ENCODE measurements at regions not wholly inside any gene's neighbourhood (a gene's known extent, or its start where the extent isn't known, plus 50 kb on each side); places are given as distances from the start of the nearest gene placed in this dataset.

GRCh38 chrX:85506871-85507270 is 127.4 kb upstream of the POF1B start:
- Histone ChIP-seq H3K9me3 (ENCODE audit: low read depth, low read length) (no peaks in the 10 kb centered on the region), H3K4me3 (no peak overlapping the region), H3K27ac (no peak overlapping the region), H3K36me3 (ENCODE audit: insufficient read depth, low read length) (no peaks in the 10 kb centered on the region), H3K9ac (ENCODE audit: insufficient read length) (no peak overlapping the region)
- TF ChIP-seq POLR2AphosphoS5 (IDR thresholded peaks at IDR 0.05; ENCODE audit: borderline replicate concordance, low read depth, low read length) (no peak), EZH2 (IDR thresholded peaks at IDR 0.05) (no peak)
- DNase-seq (ENCODE audit: low read depth, low spot score) = no peak

- TF ChIP-seq FOXP2 (optimal IDR thresholded peaks at IDR 0.05; ENCODE audit: control extremely low read depth, extremely low read length, insufficient read depth) (no peak), EZH2 (IDR thresholded peaks at IDR 0.05) (no peak), POLR2AphosphoS5 (IDR thresholded peaks at IDR 0.05; ENCODE audit: borderline replicate concordance, low read depth, low read length) (no peak)
- no peak overlapping the region for H3K9ac ChIP-seq (ENCODE audit: insufficient read length)
- no peaks in the 10 kb centered on the region for H3K9me3 ChIP-seq (ENCODE audit: low read depth, low read length)
- no peak for DNase-seq (ENCODE audit: low read depth, low spot score)
- H3K27ac ChIP-seq = no peak overlapping the region
- no peak overlapping the region for H3K4me3 ChIP-seq
- H3K36me3 ChIP-seq (ENCODE audit: insufficient read depth, low read length) = no peaks in the 10 kb centered on the region
These were observed 126.3 kb upstream of the POF1B start for GRCh38 chrX:85505801-85506200.

DNA sequence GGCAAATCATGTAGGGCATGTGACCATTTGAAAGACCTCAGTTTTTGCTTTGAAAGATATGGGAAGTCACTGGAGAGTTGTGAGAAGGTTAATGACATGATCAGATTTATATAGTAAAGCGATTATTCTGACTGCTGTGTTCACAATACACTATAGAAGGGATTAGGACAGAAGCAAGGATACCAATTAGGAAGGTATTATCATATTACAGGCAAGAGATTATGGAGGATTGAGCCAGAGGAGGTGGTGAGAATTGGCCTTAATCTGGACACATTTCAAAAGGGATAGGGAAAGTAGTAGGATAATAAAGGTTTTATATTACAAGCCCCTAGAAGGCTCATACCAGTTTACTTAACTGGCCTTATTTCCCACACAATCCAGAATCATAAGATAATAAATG is 124.9 kb upstream of the POF1B start:
- no peak for DNase-seq (ENCODE audit: low read depth, low spot score)
- H3K4me3 ChIP-seq = no peak overlapping the region
- TF ChIP-seq POLR2AphosphoS5 (IDR thresholded peaks at IDR 0.05; ENCODE audit: borderline replicate concordance, low read depth, low read length) (no peak), EZH2 (IDR thresholded peaks at IDR 0.05) (no peak), FOXP2 (optimal IDR thresholded peaks at IDR 0.05; ENCODE audit: control extremely low read depth, extremely low read length, insufficient read depth) (no peak)
- H3K9me3 ChIP-seq (ENCODE audit: low read depth, low read length) = no peaks in the 10 kb centered on the region
- no peak overlapping the region for H3K9ac ChIP-seq (ENCODE audit: insufficient read length)
- no peak overlapping the region for H3K27ac ChIP-seq
- H3K36me3 ChIP-seq (ENCODE audit: insufficient read depth, low read length) = no peaks in the 10 kb centered on the region

DNA sequence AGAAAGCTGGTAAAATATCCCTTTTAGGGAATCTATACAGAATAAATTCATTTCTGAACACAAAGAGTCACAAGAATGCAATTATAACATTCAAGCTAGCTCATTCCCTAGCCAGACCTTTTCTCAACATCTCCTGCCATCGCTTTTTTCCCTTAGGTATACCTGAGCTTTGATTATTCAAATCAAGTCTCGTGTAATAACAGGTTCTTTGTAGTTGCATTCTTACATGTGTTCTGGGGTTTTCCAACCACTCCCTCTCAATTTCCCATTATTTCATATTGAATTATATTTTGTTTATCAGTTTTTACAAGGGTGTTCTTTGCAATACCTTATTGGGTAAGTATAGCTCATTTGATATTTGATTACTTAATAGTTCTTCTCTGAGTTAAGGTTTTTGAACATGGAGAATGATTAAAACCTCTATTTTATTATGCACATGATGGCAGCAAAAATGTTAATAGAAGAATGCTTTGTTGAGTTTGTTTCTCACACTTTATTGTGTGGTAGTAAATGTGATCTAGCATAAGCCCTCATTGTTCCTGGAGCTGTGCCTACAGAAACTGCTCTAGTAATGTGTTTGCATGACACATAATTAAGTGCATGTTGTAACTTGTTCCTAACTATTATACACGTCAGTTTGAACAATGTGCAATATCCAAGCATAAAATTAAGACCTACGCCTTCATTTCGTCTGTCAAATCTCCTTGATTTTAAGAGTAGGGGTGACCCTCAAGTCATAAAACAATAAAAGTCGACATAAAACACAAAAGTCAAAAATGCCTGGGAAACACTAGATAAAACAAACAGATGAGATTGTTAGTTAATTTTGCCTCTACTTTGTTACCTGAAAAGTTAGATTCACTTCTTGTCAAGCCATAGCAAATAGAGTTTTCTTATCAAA is 124.0 kb upstream of the POF1B start:
- Histone ChIP-seq H3K27ac (no peak overlapping the region), H3K36me3 (ENCODE audit: insufficient read depth, low read length) (no peaks in the 10 kb centered on the region), H3K9me3 (ENCODE audit: low read depth, low read length) (no peaks in the 10 kb centered on the region), H3K9ac (ENCODE audit: insufficient read length) (no peak overlapping the region), H3K4me3 (no peak overlapping the region)
- no peak for DNase-seq (ENCODE audit: low read depth, low spot score)
- TF ChIP-seq EZH2 (IDR thresholded peaks at IDR 0.05) = no peak

DNA sequence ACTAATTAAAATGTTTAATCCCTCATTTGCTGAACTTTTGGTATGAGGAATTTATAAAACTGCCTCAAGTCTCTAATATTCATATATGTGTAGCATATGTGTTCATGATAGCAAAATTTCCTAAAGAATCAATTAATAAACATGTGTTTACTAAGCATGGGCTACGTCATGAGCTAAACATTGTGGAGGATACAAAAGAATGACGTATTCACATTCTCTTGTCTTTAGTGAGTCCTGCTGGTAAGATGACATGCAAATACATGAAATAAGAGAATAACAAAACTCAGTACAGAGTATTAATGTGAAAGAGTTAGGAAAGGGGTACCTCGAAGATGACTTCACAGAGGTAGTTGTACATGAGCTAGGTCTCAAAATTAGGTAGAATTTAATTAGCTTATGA is 121.9 kb upstream of the POF1B start:
- Histone ChIP-seq H3K4me3 (no peak overlapping the region), H3K27ac (no peak overlapping the region), H3K36me3 (ENCODE audit: insufficient read depth, low read length) (no peaks in the 10 kb centered on the region), H3K9ac (ENCODE audit: insufficient read length) (no peak overlapping the region), H3K9me3 (ENCODE audit: low read depth, low read length) (no peaks in the 10 kb centered on the region)
- DNase-seq (ENCODE audit: low read depth, low spot score) = no peak
- no peak for TF ChIP-seq POLR2AphosphoS5 (IDR thresholded peaks at IDR 0.05; ENCODE audit: borderline replicate concordance, low read depth, low read length)
- no peak for TF ChIP-seq FOXP2 (optimal IDR thresholded peaks at IDR 0.05; ENCODE audit: control extremely low read depth, extremely low read length, insufficient read depth)
- no peak for TF ChIP-seq EZH2 (IDR thresholded peaks at IDR 0.05)

DNA sequence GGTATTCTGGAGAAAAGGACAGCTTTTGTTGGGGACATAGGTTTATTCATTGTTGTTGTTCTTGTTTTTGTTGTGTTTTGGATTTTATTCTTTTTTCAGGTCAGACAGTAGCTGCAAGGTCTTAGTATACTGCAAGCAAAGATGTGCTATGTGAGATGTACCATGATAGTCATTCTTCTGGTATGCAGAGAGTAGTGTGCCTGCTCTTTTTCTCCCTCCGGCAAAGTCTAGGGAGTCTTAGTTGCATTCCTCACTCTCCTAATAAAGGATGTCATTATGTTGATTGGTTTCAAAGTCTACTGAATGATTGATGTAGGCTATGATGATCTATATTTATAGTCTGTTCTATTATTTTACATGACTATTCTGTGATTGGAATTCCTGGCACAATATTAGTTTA is 119.9 kb upstream of the POF1B start:
- Histone ChIP-seq H3K27ac (no peak overlapping the region), H3K9ac (ENCODE audit: insufficient read length) (no peak overlapping the region), H3K9me3 (ENCODE audit: low read depth, low read length) (no peaks in the 10 kb centered on the region), H3K4me3 (no peak overlapping the region), H3K36me3 (ENCODE audit: insufficient read depth, low read length) (no peaks in the 10 kb centered on the region)
- TF ChIP-seq FOXP2 (optimal IDR thresholded peaks at IDR 0.05; ENCODE audit: control extremely low read depth, extremely low read length, insufficient read depth) (no peak), POLR2AphosphoS5 (IDR thresholded peaks at IDR 0.05; ENCODE audit: borderline replicate concordance, low read depth, low read length) (no peak), EZH2 (IDR thresholded peaks at IDR 0.05) (no peak)
- DNase-seq (ENCODE audit: low read depth, low spot score) = no peak

- no peak overlapping the region for H3K27ac ChIP-seq
- no peaks in the 10 kb centered on the region for H3K36me3 ChIP-seq (ENCODE audit: insufficient read depth, low read length)
- TF ChIP-seq FOXP2 (optimal IDR thresholded peaks at IDR 0.05; ENCODE audit: control extremely low read depth, extremely low read length, insufficient read depth) (no peak), EZH2 (IDR thresholded peaks at IDR 0.05) (no peak), POLR2AphosphoS5 (IDR thresholded peaks at IDR 0.05; ENCODE audit: borderline replicate concordance, low read depth, low read length) (no peak)
- no peak overlapping the region for H3K4me3 ChIP-seq
- H3K9me3 ChIP-seq (ENCODE audit: low read depth, low read length) = no peaks in the 10 kb centered on the region
- H3K9ac ChIP-seq (ENCODE audit: insufficient read length) = no peak overlapping the region
- no peak for DNase-seq (ENCODE audit: low read depth, low spot score)
These were observed 114.4 kb upstream of the POF1B start for GRCh38 chrX:85493821-85494220.

- DNase-seq (ENCODE audit: low read depth, low spot score) = no peak
- H3K4me3 ChIP-seq = no peak overlapping the region
- TF ChIP-seq EZH2 (IDR thresholded peaks at IDR 0.05) (no peak), FOXP2 (optimal IDR thresholded peaks at IDR 0.05; ENCODE audit: control extremely low read depth, extremely low read length, insufficient read depth) (no peak), POLR2AphosphoS5 (IDR thresholded peaks at IDR 0.05; ENCODE audit: borderline replicate concordance, low read depth, low read length) (no peak)
- H3K9ac ChIP-seq (ENCODE audit: insufficient read length) = no peak overlapping the region
- no peaks in the 10 kb centered on the region for H3K9me3 ChIP-seq (ENCODE audit: low read depth, low read length)
- no peaks in the 10 kb centered on the region for H3K36me3 ChIP-seq (ENCODE audit: insufficient read depth, low read length)
- no peak overlapping the region for H3K27ac ChIP-seq
These were observed 74.8 kb upstream of the POF1B start for GRCh38 chrX:85454295-85454694.

GRCh38 chrX:85444613-85445012 is 65.1 kb upstream of the POF1B start:
- Histone ChIP-seq H3K9me3 (ENCODE audit: low read depth, low read length) (no peaks in the 10 kb centered on the region), H3K4me3 (no peak overlapping the region), H3K36me3 (ENCODE audit: insufficient read depth, low read length) (no peaks in the 10 kb centered on the region), H3K9ac (ENCODE audit: insufficient read length) (no peak overlapping the region), H3K27ac (no peak overlapping the region)
- TF ChIP-seq FOXP2 (optimal IDR thresholded peaks at IDR 0.05; ENCODE audit: control extremely low read depth, extremely low read length, insufficient read depth) (no peak), POLR2AphosphoS5 (IDR thresholded peaks at IDR 0.05; ENCODE audit: borderline replicate concordance, low read depth, low read length) (no peak)
- DNase-seq (ENCODE audit: low read depth, low spot score) = no peak

Measured in SK-N-MC (cell line).